ENCODE measurements at regions not wholly inside any gene's neighbourhood (a gene's known extent, or its start where the extent isn't known, plus 50 kb on each side); places are given as distances from the start of the nearest gene placed in this dataset.

GRCh38 chr21:15327637-15328265 is 263.0 kb upstream of the NRIP1 start:
- DNase-seq: no peak

- DNase-seq: no peak
Measured at GRCh38 chr21:15329191-15329590, 264.4 kb upstream of the NRIP1 start.

GRCh38 chr21:15330872-15331271 is 266.1 kb upstream of the NRIP1 start:
- DNase-seq: no peak

GRCh38 chr21:15332572-15332971 is 267.8 kb upstream of the NRIP1 start:
- DNase-seq: no peak

GRCh38 chr21:15333136-15333710 is 268.4 kb upstream of the NRIP1 start:
- DNase-seq: no peak

- DNase-seq: no peak
Measured at GRCh38 chr21:15333951-15334350, 269.2 kb upstream of the NRIP1 start.

GRCh38 chr21:15343066-15343465 is 278.3 kb upstream of the NRIP1 start:
- no peak for DNase-seq

- DNase-seq: no peak
Measured at GRCh38 chr21:15352009-15352408, 287.2 kb upstream of the NRIP1 start.

- no peak for DNase-seq
Measured at GRCh38 chr21:15353546-15353945, 288.7 kb upstream of the NRIP1 start.

GRCh38 chr21:15354516-15354915 is 289.7 kb upstream of the NRIP1 start:
- no peak for DNase-seq

GRCh38 chr21:15355066-15355465 is 290.3 kb upstream of the NRIP1 start:
- DNase-seq: no peak

- DNase-seq: no peak
Measured at GRCh38 chr21:15359251-15359650, 294.5 kb upstream of the NRIP1 start.

GRCh38 chr21:15362458-15362857 is 297.7 kb upstream of the NRIP1 start:
- DNase-seq: no peak

- no peak for DNase-seq
Measured at GRCh38 chr21:15363921-15364320, 299.1 kb upstream of the NRIP1 start.

GRCh38 chr21:15365751-15366392 is 301.1 kb upstream of the NRIP1 start:
- no peak for DNase-seq

- DNase-seq: no peak
Measured at GRCh38 chr21:15366555-15366954, 301.8 kb upstream of the NRIP1 start.

- DNase-seq: no peak
Measured at GRCh38 chr21:15367061-15367626, 302.3 kb upstream of the NRIP1 start.

- no peak for DNase-seq
Measured at GRCh38 chr21:15370462-15370975, 305.7 kb upstream of the NRIP1 start.

- no peak for DNase-seq
Measured at GRCh38 chr21:15373941-15374340, 309.1 kb upstream of the NRIP1 start.

- no peak for DNase-seq
Measured at GRCh38 chr21:15379776-15380175, 315.0 kb upstream of the NRIP1 start.

GRCh38 chr21:15383588-15383987 is 318.8 kb upstream of the NRIP1 start:
- no peak for DNase-seq

- no peak for DNase-seq
Measured at GRCh38 chr21:15390049-15390448, 325.2 kb upstream of the NRIP1 start.

- DNase-seq: no peak
Measured at GRCh38 chr21:15397258-15397657, 332.5 kb upstream of the NRIP1 start.

GRCh38 chr21:15400905-15401304 is 328.9 kb upstream of the USP25 start:
- no peak for DNase-seq

Data from AML-193 (cell line).